ENCODE measurements at regions not wholly inside any gene's neighbourhood (a gene's known extent, or its start where the extent isn't known, plus 50 kb on each side); places are given as distances from the start of the nearest gene placed in this dataset.

GRCh38 chr11:15861256-15861655 lies 495.1 kb downstream of the SOX6 start:
- no peak for DNase-seq

- no peak for DNase-seq
Observed at GRCh38 chr11:15863411-15863810, 492.9 kb downstream of the SOX6 start.

GRCh38 chr11:15864026-15864805 lies 492.1 kb downstream of the SOX6 start:
- DNase-seq: no peak

- DNase-seq: no peak
Observed at GRCh38 chr11:15865212-15865987, 490.9 kb downstream of the SOX6 start.

GRCh38 chr11:15867871-15868270 lies 488.5 kb downstream of the SOX6 start:
- DNase-seq: no peak

GRCh38 chr11:15870911-15871310 lies 485.4 kb downstream of the SOX6 start:
- no peak for DNase-seq

GRCh38 chr11:15871904-15872626 lies 484.3 kb downstream of the SOX6 start:
- no peak for DNase-seq

- DNase-seq: no peak
Observed at GRCh38 chr11:15873501-15873900, 482.8 kb downstream of the SOX6 start.

- no peak for DNase-seq
Observed at GRCh38 chr11:15874704-15875103, 481.6 kb downstream of the SOX6 start.

- no peak for DNase-seq
Observed at GRCh38 chr11:15875393-15875792, 481.0 kb downstream of the SOX6 start.

- DNase-seq: no peak
Observed at GRCh38 chr11:15875943-15876342, 480.4 kb downstream of the SOX6 start.

- DNase-seq: no peak
Observed at GRCh38 chr11:15878756-15879155, 477.6 kb downstream of the SOX6 start.

- DNase-seq: no peak
Observed at GRCh38 chr11:15880291-15880690, 476.1 kb downstream of the SOX6 start.

GRCh38 chr11:15882876-15883454 lies 473.4 kb downstream of the SOX6 start:
- no peak for DNase-seq

- no peak for DNase-seq
Observed at GRCh38 chr11:15883455-15883920, 472.9 kb downstream of the SOX6 start.

GRCh38 chr11:15884141-15884540 lies 472.2 kb downstream of the SOX6 start:
- no peak for DNase-seq

GRCh38 chr11:15884777-15885540 lies 471.4 kb downstream of the SOX6 start:
- DNase-seq: no peak

GRCh38 chr11:15885854-15886253 lies 470.5 kb downstream of the SOX6 start:
- no peak for DNase-seq

GRCh38 chr11:15886299-15886698 lies 470.0 kb downstream of the SOX6 start:
- no peak for DNase-seq

- DNase-seq: no peak
Observed at GRCh38 chr11:15886866-15887265, 469.5 kb downstream of the SOX6 start.

GRCh38 chr11:15888556-15889345 lies 467.6 kb downstream of the SOX6 start:
- no peak for DNase-seq

All from bone marrow (tissue), 2 donors.